ENCODE measurements at regions not wholly inside any gene's neighbourhood (a gene's known extent, or its start where the extent isn't known, plus 50 kb on each side); places are given as distances from the start of the nearest gene placed in this dataset.

GRCh38 chr7:25431956-25432450 lies 203.7 kb upstream of the NPVF start:
- Histone ChIP-seq H4K20me1 (ENCODE audit: low read length) (no peaks in the 10 kb centered on the region), H3K9me2 (replicated peaks; ENCODE audit: low read length) (no peaks in the 10 kb centered on the region), H3F3A (ENCODE audit: low read length, unreplicated experiment) (no peaks in the 10 kb centered on the region), H3K4me3 (ENCODE audit: low read length) (no peak overlapping the region), H3K4me2 (ENCODE audit: low read length) (no peak overlapping the region), H3K9me3 (ENCODE audit: low read length) (no peaks in the 10 kb centered on the region), H3K79me2 (ENCODE audit: low read length) (no peaks in the 10 kb centered on the region), H3K27me3 (ENCODE audit: low read length) (peaks cover 72% of the 10 kb centered on the region), H2AFZ (ENCODE audit: low read length) (no peak overlapping the region), H3K36me3 (ENCODE audit: low read depth, low read length) (no peaks in the 10 kb centered on the region), H3K9ac (ENCODE audit: low read length) (no peak overlapping the region), H3K4me1 (ENCODE audit: insufficient read depth, low read length) (no peaks in the 10 kb centered on the region), H3K27ac (ENCODE audit: low read length) (no peak overlapping the region)
- CTCF ChIA-PET, result no interaction called here
- ATAC-seq, result no peak
- no peak for DNase-seq
- intact Hi-C loops (cut with micrococcal nuclease), result no loop called here
- TF ChIP-seq EZH2 (IDR thresholded peaks at IDR 0.05; ENCODE audit: low read length, unreplicated experiment) (no peak), CTCF (conservative IDR thresholded peaks at IDR 0.05; ENCODE audit: low read depth, low read length) (no peak), EZH2phosphoT487 (IDR thresholded peaks at IDR 0.05; ENCODE audit: borderline replicate concordance, low read length) (no peak)
- BruUV-seq (replicated peaks), result no TSS peak
- POLR2A ChIA-PET (ENCODE audit: unreplicated experiment), result no interaction called here

GRCh38 chr7:25432807-25433206 lies 204.5 kb upstream of the NPVF start:
- Histone ChIP-seq H3K27ac (ENCODE audit: low read length) (no peak overlapping the region), H3K4me3 (ENCODE audit: low read length) (no peak overlapping the region), H3K79me2 (ENCODE audit: low read length) (no peaks in the 10 kb centered on the region), H3K9ac (ENCODE audit: low read length) (no peak overlapping the region), H4K20me1 (ENCODE audit: low read length) (no peaks in the 10 kb centered on the region), H3K27me3 (ENCODE audit: low read length) (peaks cover 64% of the 10 kb centered on the region), H3K4me1 (ENCODE audit: insufficient read depth, low read length) (no peaks in the 10 kb centered on the region), H3K4me2 (ENCODE audit: low read length) (no peak overlapping the region), H3K9me3 (ENCODE audit: low read length) (no peaks in the 10 kb centered on the region), H3K36me3 (ENCODE audit: low read depth, low read length) (no peaks in the 10 kb centered on the region), H3F3A (ENCODE audit: low read length, unreplicated experiment) (no peaks in the 10 kb centered on the region), H3K9me2 (replicated peaks; ENCODE audit: low read length) (no peaks in the 10 kb centered on the region), H2AFZ (ENCODE audit: low read length) (no peak overlapping the region)
- no TSS peak for BruUV-seq (replicated peaks)
- ChIA-PET POLR2A (ENCODE audit: unreplicated experiment) (no interaction called here), CTCF (no interaction called here)
- intact Hi-C loops (cut with micrococcal nuclease), result no loop called here
- DNase-seq (no peak), ATAC-seq (no peak)
- TF ChIP-seq EZH2 (IDR thresholded peaks at IDR 0.05; ENCODE audit: low read length, unreplicated experiment) (no peak), EZH2phosphoT487 (IDR thresholded peaks at IDR 0.05; ENCODE audit: borderline replicate concordance, low read length) (no peak), CTCF (conservative IDR thresholded peaks at IDR 0.05; ENCODE audit: low read depth, low read length) (no peak)

GRCh38 chr7:25436413-25436812 lies 208.1 kb upstream of the NPVF start:
- Histone ChIP-seq H3F3A (ENCODE audit: low read length, unreplicated experiment) (no peaks in the 10 kb centered on the region), H3K9me2 (replicated peaks; ENCODE audit: low read length) (no peaks in the 10 kb centered on the region), H3K9me3 (ENCODE audit: low read length) (no peaks in the 10 kb centered on the region), H3K27me3 (ENCODE audit: low read length) (peaks cover 29% of the 10 kb centered on the region), H3K4me1 (ENCODE audit: insufficient read depth, low read length) (no peaks in the 10 kb centered on the region), H3K79me2 (ENCODE audit: low read length) (no peaks in the 10 kb centered on the region), H3K4me3 (ENCODE audit: low read length) (no peak overlapping the region), H2AFZ (ENCODE audit: low read length) (no peak overlapping the region), H4K20me1 (ENCODE audit: low read length) (no peaks in the 10 kb centered on the region), H3K4me2 (ENCODE audit: low read length) (no peak overlapping the region), H3K9ac (ENCODE audit: low read length) (no peak overlapping the region), H3K36me3 (ENCODE audit: low read depth, low read length) (no peaks in the 10 kb centered on the region), H3K27ac (ENCODE audit: low read length) (no peak overlapping the region)
- ChIA-PET POLR2A (ENCODE audit: unreplicated experiment) (no interaction called here), CTCF (no interaction called here)
- no peak for ATAC-seq
- DNase-seq, result no peak
- intact Hi-C loops (cut with micrococcal nuclease), result no loop called here
- TF ChIP-seq EZH2 (IDR thresholded peaks at IDR 0.05; ENCODE audit: low read length, unreplicated experiment), result no peak
- no peak for TF ChIP-seq EZH2phosphoT487 (IDR thresholded peaks at IDR 0.05; ENCODE audit: borderline replicate concordance, low read length)
- TF ChIP-seq CTCF (conservative IDR thresholded peaks at IDR 0.05; ENCODE audit: low read depth, low read length), result no peak
- BruUV-seq (replicated peaks), result no TSS peak

Data from PC-3 (cell line).